ENCODE measurements at regions not wholly inside any gene's neighbourhood (a gene's known extent, or its start where the extent isn't known, plus 50 kb on each side); places are given as distances from the start of the nearest gene placed in this dataset.

DNA sequence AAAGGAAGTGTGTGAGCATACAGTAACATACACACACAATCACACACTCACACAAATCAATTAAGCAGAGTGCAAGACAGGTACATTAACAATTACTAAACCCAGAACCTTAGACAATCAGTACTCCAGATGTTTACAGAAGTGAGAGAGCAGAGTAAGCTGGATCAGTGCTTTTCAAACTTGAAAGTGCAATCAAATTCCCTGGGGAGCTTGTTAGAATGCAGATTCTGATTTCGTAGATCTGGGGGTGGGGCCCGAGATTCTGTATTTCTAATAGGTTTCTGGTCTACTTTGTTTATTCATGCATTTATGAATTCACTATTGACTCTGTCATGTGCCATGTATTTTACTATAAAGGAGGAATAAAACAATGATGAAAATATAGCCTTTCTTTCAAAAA is 179.6 kb upstream of the PHYHIPL start:
- no peak for DNase-seq (ENCODE audit: low read depth)

DNA sequence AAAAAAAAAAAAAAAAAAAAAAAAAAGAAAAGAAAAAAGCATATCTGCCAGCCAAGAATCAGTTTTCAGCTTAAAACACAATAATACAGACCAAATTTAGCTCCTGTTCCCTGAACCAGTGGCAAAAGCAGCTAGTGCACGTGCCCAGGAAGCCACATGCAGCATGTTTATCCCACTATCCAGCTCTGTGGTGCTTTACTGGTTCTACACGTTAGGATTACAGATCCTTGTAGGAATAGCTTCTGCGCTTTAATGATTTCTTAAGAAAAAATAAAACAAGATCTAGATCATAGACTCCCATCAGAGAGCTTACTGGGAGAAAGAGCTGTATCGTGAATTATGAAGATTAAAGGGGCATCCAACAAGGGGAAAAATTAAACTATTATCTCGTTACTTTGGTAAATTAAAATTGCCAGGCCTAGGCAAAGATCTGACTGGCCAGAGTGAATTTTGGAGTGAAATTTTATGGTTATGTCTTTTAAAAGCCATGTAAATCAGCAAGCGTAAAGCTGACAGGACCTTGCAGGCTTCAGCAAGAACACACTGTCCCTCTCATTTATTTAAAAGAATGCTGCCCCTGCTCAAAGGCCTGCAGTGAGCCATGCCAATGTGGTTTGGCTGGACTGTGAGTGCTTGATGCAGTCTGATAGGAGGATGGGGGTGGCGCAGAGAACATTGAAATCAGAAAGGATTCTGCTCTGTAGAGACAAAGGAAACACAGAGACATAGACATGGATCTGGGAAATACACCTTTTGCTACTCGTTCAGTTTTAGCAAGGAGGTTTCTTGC is 177.3 kb upstream of the PHYHIPL start:
- no peak for DNase-seq (ENCODE audit: low read depth)

DNA sequence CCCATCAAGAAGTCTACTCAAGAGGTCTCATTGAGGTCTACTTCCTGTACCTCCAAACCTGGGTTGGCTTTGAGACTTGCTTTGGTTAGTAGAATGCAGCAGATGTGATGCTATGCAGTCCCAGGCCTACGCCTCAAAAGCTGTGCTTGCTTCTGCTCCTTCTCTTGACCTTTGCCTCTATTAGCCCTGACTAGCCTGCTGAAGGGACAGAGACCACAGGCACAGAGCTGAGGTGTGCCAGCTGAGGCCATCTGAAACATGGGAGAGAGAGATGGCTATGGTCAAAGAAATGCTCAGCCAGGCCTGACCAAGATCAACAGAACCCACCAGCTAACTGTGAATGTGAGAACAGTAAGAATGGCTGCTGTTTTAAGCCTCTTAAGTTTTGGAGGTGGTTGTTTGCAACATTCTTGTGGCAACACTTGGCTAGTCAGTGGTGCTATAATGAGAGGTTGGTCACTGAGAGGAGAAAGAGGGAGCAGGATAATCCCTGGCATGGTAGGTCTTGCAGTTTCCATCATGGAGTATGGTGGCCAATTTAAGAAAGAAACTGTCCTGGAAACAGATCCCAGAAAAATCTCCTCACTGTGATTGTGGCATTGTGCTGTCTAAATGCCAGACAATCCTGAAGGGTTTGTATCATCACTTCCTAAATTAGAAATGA is 176.1 kb upstream of the PHYHIPL start:
- DNase-seq (ENCODE audit: low read depth) = no peak

DNA sequence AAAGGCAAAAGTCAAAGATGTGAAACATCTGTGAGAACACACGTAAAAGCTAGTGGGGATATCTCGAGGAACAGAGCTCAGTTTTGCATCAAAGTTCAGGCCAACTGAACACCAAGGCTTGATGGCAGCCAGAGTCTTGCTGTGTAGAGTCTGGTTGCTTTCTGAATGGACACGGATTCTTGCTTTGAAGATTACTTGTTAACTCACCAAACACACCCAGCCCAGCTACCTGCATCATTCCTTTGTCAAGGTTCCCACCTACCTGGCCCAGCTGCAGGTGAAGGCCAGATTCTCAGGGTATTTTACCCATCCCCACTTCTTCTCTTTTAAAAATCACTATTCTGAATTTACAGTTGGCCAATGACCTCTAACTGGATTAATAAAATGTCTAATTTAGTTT is 174.4 kb upstream of the PHYHIPL start:
- no peak for DNase-seq (ENCODE audit: low read depth)

DNA sequence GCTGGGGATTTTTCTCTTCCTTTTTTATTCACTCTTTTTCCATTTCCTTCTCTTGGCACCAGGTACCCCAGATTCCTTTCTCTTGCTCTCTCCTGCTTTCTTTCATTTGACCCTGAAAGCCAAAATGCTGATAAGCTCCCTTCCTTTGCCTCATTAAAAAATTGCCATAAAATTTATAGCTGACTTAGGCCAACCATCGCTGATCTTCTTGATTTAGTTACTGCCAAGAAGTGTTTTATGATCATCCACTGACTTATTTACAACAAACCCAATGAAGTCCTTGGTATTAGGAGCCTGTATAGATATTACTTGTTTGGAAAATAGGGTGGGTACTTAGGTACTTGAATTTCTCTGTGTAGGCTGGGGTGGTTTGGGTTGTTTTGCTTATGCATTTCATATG is 173.2 kb upstream of the PHYHIPL start:
- DNase-seq (ENCODE audit: low read depth) = no peak

DNA sequence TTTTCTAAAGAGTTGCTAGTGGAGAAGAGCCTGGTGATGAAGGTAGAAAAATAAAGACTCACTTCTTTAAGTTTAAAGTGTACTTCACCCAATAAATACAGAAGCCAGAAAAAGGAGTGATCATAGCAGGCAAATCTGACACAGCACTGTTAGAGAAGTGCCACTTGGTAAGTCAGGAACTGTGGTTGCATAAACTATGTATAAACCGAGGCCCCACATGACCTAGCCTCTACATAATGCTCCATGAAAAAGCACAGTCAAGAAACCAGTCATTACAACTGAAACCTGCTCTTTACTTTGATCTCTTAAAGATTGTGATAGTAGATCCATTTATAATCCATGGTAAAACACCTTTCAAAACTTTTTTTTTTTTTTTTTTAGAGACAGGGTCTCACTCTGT is 172.1 kb upstream of the PHYHIPL start:
- no peak for DNase-seq (ENCODE audit: low read depth)

DNA sequence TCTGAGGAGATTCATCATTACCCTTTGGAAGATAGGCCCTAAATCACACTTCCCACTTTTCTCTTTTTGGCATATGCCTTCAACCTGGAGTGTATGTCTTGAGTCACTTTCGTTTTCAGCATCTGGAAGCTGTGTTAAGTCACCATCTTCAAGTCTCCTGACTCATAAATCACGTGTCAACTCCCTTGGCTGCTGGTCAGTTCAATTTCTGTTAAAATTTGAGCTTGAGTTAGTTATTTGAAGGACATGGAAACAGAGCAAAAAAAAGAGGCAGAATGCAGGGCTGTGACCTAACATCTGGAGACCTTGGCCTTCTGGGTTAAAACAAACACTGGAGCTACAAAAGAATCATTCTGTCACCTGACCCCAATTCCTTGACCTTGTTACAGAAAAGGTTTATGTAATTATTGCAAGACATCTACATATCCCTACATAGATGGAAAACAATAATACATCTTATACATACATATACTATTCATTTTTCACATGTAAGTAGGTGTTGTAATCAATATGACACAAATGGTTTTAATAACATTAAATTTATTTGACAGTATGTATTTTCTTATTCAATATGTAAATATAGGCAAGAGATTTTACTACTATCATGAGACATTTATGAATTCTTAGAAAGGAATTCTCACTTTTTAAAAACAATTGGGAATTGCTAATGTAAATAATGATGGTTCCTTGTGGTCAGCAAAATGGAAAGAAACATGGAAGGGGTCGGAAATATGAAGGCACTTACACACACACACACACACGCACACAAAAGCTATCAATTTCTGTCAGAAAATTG is 169.7 kb upstream of the PHYHIPL start:
- peak; percentile 71 for DNase-seq (ENCODE audit: low read depth)

DNA sequence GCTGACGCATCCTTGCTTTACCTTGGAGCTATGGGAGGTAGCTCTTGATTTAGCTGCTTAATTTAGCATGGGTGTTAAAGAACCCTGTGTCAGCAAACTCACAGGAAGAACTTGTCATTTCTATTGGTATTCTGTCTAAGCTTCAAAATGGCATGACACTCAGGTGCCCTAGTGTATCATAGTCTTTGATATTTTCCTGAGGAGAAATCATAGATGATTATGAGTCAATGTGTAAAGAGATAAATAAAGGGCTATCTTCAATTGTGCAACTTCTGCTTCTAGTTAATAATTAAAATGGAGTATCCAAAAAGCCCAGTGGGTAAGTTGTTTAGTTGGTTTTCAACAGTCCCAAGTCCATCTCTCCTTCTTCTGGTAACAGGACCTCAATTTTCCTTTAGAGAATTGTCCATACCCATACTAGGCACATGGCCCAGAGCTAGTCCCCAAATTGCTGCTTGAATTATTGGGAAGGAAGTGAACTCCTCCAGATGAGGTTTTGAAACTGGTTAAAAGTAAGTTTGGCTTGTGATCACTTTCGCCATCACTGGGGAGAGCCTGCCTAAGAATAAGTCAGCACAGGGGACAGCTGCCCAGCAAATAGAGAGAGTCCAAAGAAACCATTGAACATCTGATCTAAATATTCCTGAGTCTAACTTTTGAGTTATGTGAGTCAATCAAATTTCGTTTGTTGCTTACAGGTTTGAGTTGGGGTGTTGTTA is 169.0 kb upstream of the PHYHIPL start:
- DNase-seq (ENCODE audit: low read depth) = no peak

DNA sequence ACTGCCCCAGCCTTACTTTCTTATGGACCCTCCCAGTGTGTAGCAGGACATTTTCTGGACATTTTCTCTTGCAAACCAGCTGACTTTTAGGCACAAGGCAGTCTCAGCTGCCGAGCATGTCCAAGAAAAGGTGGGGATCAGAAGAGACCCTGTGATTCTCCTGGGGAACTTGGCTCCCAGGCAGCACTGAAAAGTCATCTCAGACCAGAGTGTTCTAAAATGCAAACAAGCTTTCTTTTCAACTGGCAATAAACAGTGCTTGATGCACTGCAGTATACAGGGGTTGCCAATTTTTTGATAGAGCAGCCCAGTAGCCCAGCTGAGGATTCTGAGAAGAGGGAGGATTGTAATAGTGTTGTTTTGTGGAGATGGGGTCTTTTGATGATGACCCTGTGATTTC is 168.0 kb upstream of the PHYHIPL start:
- no peak for DNase-seq (ENCODE audit: low read depth)

DNA sequence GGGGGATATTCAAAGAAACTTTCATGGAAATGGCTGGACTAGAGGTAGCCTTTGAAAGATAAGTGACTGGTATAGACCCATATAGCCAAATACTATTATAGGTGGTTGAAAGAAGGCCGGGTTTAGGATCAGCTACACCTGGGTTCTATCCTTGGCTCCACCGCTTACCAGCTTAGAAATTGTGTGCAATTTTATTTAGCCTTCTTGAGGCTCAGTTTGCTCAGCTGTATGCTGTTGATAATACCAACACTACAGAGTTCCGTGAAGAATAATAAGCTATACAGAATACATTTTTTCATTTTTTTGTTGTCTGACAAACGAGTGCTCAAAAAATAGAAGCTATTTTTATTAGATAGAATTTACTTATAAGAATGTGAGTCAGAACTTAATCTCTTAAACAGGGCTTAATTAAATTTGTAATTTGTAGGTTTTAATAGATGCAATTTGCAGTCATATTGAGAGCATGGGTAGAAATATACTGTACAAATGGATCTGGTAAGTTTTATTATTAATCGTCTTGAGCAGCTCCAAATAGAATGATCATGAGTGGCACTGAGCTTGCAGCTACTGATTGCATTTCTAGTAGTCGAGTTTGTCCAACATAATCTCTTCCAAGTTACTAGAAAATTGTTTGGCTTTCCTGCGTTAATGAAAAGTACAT is 164.3 kb upstream of the PHYHIPL start:
- no peak for DNase-seq (ENCODE audit: low read depth)

DNA sequence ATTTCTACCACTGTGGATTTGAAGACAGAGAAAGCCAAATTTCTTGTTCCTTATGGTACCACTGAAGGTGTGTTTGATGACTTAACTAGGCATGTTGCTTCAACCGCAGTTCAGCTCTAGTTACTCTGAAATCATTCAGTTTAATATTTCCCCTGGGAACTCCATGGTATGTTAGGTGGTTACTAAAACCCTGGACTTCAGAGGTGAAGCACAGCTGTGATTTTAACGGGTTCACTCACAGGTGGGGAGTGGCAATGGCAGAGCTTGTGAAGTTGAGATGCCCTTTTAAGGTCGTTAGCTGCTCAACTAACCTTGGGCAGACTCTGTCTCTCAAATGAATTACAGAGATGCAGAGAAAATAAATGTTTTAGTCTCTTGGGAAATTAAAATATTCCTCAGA is 163.6 kb upstream of the PHYHIPL start:
- DNase-seq (ENCODE audit: low read depth) = no peak

DNA sequence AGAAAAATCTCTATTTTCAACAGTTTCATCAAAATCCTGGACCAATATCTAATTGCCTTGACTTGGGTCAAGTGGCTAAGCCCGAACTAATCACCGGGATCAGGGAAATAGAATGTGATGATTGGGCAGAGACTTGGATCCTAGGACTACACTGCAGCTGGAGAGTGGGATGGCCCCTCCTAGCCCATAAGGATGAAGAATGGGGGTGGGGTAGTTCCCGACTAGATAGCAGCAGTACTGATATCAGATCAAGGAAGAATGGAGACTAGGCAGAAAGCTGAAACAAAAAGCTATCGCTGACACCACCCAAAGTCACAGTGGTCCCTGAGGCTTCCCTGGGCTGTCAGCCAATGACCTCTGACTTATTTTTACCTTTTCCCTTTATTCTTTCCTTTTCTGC is 160.4 kb upstream of the PHYHIPL start:
- DNase-seq (ENCODE audit: low read depth) = no peak

DNA sequence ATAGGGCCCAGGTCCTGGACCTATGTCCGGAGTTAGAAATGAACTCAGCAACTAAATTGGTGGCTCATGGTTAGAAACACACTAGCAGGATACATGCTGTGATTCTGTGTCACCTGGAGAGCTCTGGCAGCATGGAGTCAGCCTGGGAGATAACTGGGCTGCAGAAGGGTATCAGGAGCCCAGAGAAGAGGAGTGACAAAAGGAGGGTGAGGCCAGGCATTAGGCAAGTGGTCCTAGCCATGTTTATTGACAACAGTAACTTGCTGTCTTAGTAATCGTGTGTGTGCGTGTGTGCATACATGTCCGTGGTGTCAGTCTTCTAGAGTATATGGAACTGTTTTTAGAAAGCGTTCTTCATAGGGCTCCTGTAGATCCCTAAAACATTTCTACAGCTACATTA is 157.5 kb upstream of the PHYHIPL start:
- DNase-seq (ENCODE audit: low read depth) = peak; percentile 24

DNA sequence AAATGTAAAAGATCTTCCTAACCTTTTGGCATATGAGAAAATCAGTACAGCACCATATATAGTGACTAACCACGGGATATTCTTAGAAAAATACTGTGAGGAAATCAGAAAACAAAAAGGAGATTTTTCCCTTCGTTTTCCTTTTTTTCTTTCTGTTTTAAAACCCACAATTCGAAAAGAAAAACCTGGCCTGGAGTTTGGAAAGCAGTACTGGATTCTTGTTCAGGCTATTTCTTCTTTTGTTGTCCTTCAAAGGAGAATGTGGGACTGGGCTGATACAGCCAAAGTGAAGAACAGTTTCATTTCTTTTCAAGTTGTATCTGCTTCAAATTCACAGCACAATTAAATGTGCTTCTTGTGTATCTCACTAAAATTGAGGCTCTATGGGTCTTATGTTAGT is 156.8 kb upstream of the PHYHIPL start:
- DNase-seq (ENCODE audit: low read depth) = peak; percentile 47

DNA sequence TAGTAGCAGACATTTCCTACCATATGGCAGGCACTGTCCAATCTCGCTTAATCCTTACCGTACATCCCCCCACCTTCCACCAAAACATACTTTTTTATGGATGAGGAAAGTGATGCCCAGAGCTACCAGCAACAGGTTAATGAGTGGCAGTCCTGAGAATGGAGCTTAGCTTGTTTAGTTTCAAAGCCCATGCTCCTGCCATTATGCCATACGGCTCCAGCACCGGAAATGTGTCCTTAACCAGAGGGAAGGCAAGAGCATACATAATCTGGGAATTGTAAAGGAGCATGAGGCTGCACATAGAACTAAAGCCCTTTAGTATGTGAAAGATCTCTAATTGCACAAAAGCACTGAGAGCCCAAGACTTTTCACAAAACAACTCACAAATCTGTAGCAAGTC is 155.9 kb upstream of the PHYHIPL start:
- DNase-seq (ENCODE audit: low read depth) = no peak

DNA sequence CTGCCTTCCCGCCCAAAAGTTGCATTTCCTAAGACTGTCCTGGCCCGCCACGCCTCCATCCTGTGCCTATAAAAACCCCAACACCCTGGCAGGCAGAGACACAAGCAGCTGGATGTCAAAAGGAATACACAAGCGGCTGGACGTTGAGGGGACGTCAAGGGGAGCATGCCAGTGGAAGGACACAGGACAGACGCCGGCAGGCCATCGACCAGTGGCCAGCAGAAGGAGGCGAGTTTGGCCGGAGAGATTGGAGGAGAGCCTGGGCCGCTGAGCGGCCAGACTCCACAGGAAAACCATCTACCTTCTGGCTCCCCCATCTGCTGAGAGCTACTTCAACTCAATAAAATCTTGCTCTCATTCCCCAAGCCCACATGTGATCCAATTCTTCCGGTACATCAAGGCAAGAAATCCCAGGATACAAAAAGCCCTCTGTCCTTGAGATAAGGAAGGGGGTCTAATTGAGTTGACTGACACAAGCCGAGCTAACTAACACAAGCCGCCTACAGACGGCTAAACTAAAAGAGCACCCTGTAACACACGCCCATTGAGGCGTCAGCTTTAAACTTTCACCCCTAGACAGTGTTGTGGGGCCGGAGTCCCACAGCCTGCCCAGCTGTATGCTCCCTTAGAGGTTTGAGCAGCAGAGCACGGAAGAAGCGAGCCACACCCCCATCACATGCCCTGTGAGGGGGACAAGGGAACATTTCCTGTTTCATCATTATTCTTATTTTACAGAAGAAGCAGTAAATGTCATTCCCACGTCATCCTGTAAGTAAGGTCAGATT is 150.3 kb upstream of the PHYHIPL start:
- no peak for DNase-seq (ENCODE audit: low read depth)

DNA sequence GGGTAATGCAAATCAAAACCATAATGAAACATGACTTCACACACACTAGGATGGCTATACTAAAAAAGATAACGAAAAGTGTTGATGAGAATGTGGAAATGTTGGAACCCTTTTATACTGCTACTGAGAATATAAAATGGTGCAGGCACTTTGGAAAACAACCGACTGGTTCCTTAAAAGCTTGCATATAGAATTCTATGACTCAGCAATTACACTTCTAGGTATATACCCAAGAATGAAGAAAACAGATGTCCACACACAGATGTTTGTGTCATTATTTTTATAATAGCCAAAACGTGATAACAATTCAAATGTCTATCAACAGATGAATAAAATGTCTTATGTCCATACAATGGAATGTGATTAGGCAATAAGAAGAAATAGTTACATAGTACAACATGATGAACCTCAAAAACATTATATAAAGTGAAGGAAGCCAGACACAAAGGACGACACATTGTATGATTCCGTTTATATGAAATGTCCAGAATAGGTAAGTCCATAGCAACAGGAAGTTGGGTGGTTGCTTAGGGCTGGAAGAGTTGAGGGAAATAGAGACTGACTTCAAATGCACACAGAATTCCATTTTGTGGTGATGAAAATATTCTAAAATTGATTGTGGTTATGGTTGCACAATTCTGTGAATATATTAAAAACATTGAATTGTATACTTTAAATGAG is 148.3 kb upstream of the PHYHIPL start:
- DNase-seq (ENCODE audit: low read depth) = no peak

DNA sequence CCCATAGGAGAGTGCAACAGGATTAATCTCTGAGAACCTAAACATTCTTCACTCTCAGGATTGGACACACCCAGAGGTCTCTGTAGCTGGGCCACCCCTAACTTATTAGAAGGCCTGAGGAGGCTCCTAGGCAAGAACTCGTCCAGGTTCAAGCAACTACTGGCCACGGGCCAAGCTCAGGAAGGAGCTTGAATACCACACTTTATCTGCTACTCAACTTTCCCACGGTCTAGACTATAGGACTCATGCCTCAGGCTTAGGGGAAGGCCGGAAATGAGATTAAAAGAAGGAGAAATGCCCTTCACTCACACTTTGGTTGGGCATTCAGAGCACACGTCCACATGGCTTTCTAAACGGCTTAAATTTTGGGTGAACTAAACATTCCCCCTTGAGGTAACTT is 142.8 kb upstream of the PHYHIPL start:
- no peak for DNase-seq (ENCODE audit: low read depth)

DNA sequence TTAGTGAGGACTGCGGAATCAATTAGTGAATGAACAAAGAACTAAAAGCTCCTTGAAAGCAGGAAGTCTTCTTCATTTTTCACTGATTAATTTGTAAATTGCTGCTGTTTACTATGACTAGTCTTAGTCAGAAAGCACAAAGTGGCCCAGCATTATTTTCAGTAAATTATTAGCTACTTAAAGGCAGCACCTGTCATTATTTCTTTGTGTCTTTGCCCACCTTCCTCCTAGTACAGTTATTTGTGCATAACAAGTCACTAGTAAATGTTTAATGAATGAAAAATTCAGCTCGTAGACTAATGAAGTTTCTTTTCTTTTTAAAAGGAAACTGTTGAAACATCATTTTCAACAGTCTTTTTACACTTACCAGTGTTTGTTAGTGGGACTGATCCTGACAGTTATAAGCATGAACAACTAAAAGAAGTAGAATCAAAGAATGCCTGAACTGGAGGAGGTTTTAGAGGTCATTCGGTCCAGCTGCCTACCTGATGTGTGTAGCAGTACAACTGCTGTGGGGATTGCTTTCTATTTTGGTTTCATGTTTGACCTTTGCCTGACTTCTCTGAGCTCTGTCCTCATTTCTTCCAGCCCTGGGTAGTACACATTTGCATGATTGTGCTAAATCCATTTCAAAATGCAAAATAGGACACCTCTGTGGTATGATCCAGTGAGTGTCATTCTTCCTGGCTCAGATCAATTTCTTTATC is 140.0 kb upstream of the PHYHIPL start:
- DNase-seq (ENCODE audit: low read depth) = no peak

DNA sequence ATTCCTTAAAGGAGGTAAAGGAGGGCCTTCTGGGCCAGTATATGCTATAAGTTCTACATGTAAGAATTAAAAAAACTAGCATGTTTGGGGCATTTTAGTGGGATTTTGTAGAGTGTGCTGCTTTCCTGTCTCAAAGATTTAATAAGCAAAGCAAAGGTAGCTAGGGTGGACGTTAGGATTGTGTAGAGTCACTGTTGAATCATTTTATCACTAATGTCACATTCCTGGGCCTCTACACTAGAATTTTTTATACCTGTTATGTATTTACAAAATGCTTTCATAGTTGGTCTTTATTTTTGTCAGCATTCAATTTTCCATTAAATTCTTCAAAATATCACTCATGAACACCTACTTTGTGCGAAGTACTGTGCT is 139.4 kb upstream of the PHYHIPL start:
- DNase-seq (ENCODE audit: low read depth) = no peak
